CD4-positive, alpha-beta T cell treated with Interleukin-21 for 1 hour (primary cell): ENCODE measurements at regions not wholly inside any gene's neighbourhood (a gene's known extent, or its start where the extent isn't known, plus 50 kb on each side); places are given as distances from the start of the nearest gene placed in this dataset.
A peak's percentile ranks its signal among the peaks of the same experiment; 100 is the strongest.

Source experiments
- DNase-seq: peaks from one replicate; pipeline ENCODE4 v3.0.0-alpha.2; 2020

GRCh38 chr15:77557564-77557963, 75.1 kb downstream of the LINGO1 start:
- DNase-seq = no peak

GRCh38 chr15:77557144-77557543, 75.6 kb downstream of the LINGO1 start:
- no peak for DNase-seq

- DNase-seq = no peak
These were observed 76.1 kb downstream of the LINGO1 start for GRCh38 chr15:77556622-77557021.

- no peak for DNase-seq
These were observed 77.5 kb downstream of the LINGO1 start for GRCh38 chr15:77555232-77555631.

- no peak for DNase-seq
These were observed 78.2 kb downstream of the LINGO1 start for GRCh38 chr15:77554306-77555080.

GRCh38 chr15:77553695-77554094, 79.0 kb downstream of the LINGO1 start:
- no peak for DNase-seq

GRCh38 chr15:77553257-77553656, 79.5 kb downstream of the LINGO1 start:
- no peak for DNase-seq

- DNase-seq = no peak
These were observed 80.6 kb downstream of the LINGO1 start for GRCh38 chr15:77552066-77552465.

GRCh38 chr15:77550301-77551251, 82.1 kb downstream of the LINGO1 start:
- no peak for DNase-seq

- no peak for DNase-seq
These were observed 83.0 kb downstream of the LINGO1 start for GRCh38 chr15:77549576-77550288.

GRCh38 chr15:77548589-77549557, 83.8 kb downstream of the LINGO1 start:
- no peak for DNase-seq

- DNase-seq = no peak
These were observed 84.7 kb downstream of the LINGO1 start for GRCh38 chr15:77547801-77548588.

- DNase-seq = no peak
These were observed 85.8 kb downstream of the LINGO1 start for GRCh38 chr15:77546870-77547269.

GRCh38 chr15:77546050-77546501, 86.6 kb downstream of the LINGO1 start:
- no peak for DNase-seq

- no peak for DNase-seq
These were observed 87.7 kb downstream of the LINGO1 start for GRCh38 chr15:77545058-77545457.

GRCh38 chr15:77544162-77544561, 88.5 kb downstream of the LINGO1 start:
- DNase-seq = no peak

GRCh38 chr15:77543159-77543882, 89.4 kb downstream of the LINGO1 start:
- peak; percentile 69 for DNase-seq

GRCh38 chr15:77542491-77543001, 90.2 kb downstream of the LINGO1 start:
- no peak for DNase-seq

- DNase-seq = no peak
These were observed 91.1 kb downstream of the LINGO1 start for GRCh38 chr15:77541421-77542181.
